HG03139 (cell line): ENCODE measurements at regions not wholly inside any gene's neighbourhood (a gene's known extent, or its start where the extent isn't known, plus 50 kb on each side); places are given as distances from the start of the nearest gene placed in this dataset.
A peak's percentile ranks its signal among the peaks of the same experiment; 100 is the strongest.
"Not testable (repeated sequence)": the region's sequence is repeated elsewhere in the genome, so short reads cannot be mapped to it uniquely, and the experiment has no call there.

Experiments used
- ATAC-seq: cut with Tn5 transposase; IDR thresholded peaks from one replicate; pipeline ENCODE4 v1.9.1; 2021; ENCODE audit not compliant: unreplicated experiment

DNA sequence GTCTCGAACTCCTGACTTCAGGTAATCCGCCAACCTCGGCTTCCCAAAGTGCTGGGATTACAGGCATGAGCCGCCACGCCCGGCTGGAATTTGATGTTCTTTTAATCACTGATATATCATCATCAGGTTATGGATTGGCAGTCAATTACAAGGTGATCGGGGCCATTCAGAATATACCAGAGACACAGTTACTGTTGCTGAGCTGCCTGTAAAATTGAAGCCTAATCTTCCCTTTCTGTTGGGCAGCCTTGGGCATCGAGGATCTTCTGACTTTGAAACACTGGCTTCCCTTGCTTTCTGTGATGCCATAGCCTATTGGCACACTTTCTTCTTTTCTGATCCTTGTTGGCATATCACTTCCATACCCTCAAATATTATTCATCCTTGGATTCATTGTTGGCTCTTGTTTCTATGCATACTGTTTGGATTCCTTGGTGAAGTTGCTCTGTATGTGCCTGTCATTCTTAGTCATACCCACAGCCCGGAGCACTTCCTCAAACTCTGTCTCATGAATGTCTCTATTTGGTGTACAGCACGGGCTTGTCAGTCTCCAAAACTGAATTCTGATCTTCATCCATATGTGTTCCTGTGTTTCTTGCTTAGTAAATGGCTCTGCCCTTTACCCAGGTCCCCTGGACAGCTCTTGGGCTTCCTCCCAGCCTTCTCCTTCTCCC, 85.6 kb upstream of the CRYM start:
- ATAC-seq, result not testable (repeated sequence)

DNA sequence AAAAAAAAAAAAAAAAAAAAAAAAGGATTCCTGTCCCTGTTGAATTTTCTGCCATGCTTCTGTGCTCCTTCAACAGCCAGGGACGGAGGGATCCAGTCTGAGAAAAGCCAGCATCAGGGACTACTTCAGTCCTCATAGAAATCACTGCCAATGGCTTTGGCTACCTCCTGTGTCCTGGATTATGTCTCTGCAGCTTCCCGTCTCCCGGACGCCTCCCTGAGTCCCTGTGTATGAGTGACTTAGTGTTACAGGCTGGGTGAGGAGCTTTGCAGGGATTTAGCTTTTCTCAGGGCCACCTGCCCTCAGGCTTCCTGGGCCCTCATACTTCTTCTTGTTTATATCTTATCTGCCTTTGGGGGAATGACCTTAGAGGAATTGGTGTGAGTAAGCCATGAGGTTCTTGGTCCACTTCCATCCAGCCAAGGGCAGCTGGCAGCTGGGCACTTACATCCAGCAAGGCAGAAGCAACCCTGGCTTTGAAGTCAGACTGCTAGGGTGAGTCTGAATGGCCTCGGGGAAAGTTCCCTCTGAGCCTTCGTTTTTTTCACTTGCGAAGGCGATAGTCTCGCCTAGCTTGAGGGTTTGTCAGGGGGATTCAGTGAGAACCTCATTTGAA, 83.6 kb upstream of the CRYM start:
- not testable (repeated sequence) for ATAC-seq

DNA sequence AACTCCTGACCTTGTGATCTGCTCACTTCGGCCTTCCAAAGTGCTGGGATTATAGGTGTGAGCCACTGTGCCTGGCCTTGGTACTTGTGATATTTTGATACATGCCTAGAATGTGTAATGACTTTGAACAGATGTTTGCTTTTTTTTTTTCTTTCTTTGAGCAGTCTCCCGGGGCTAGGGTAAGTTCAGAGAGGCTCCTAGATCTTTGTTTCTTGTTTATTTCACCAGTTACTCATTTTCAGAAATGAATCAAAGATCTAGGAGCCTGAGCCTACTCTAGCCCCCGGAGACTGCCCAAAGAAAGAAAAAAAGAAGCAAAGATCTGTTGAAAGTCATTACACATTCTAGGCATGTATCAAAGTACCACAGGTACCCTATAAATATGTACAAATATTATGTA, 83.0 kb upstream of the CRYM start:
- not testable (repeated sequence) for ATAC-seq

DNA sequence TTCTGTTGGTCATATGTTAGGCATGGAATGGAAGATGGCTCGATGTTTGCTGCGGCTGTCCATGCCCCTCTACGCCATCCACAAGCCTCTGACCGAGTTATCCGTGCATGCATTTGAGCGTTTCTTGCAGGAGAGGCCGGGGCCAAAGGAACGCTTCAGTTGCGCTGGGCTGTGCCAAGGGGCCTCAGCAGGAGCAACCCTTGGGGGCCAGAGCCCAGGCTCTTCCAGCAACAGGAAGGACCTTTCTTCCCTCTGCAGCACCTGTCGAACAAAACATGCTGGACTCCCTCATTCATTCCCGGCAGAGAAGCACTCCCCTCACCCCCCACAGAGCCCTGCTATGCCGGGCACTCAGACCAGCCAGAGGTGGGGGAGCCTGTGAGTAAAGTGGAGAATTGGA, 81.4 kb upstream of the CRYM start:
- not testable (repeated sequence) for ATAC-seq

DNA sequence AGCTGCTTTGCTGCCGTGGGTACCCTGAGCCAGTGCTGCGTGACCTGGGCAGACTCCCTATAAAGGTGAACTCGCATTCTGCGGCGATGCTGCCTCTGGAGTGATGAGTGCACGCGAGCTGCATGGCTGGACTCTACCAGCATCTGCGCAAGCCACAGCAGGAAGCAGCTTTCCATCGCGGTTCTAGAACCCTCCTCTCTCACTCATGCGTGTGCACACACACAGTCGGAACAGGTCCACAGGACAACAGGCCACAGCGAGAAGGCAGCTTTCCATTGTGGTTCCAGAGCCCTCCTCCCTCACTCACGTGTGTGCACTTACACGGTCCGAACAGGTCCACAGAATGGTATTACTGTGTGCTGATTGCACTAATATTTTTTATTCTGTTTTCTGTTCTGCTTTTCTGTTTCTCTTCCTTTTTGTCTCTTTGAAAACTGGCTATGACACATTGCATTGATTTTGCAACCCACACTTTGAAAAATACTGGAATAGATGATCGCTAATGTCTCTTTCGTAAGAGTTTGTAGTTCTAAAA, 80.2 kb upstream of the CRYM start:
- peak; percentile 41 for ATAC-seq

DNA sequence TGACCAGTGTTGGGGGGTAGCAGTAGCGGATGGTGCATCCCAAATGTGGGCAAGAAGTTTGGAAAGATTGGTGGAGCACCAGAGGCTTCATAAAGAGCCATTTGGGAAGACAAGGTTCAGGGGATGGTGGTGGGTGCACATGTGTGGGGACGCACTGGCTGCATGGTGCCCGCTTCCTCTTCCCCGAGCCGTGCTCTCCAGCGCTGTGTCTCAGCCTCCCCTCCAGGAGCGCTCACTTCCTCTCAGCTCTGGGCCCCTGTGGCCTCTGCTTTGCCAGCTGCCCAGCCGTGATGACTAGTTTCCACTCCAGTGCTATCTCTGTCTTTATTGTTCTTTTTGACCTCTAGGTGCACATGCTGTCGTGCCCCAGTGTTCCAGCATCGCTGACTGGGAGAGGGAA, 78.2 kb upstream of the CRYM start:
- not testable (repeated sequence) for ATAC-seq

DNA sequence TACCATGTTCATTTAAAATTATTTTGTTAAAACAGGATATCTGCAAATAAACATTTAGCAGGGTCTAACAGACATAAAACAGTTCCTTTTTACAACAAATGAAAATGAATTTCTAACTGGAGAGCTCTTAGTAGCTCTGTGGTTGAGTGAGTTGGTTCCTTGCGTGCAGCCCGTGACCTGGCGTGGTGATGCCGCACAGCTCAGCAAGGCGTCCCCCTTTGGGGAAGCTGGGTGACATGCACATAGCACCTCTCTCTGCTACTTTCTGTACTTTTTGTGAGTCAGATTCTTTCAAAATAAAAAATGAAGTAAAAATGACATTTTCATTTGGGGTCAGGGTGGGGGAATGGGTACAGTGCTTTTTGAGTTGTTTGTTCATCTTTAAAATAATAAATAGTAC, 73.3 kb upstream of the CRYM start:
- ATAC-seq, result not testable (repeated sequence)

DNA sequence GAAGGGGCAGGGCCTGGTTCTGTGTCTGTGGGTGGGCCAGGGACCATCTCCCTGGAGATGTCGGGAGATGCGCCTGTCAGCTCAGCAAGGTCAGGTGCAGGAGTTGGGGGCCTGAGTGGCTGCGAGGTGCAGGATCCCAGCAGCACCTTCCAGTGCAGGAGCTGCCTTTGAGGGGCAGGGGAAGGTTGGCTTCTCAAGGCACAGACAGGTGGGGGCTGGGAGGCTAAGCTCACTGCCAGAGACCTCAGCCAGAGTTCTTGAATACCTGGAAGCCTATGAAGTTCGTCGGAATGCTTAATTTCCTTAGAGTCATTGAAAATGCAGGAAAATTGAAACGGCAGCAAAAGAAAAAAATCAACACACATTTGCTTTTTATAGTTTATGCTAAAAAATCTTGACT, 72.8 kb upstream of the CRYM start:
- ATAC-seq, result not testable (repeated sequence)

DNA sequence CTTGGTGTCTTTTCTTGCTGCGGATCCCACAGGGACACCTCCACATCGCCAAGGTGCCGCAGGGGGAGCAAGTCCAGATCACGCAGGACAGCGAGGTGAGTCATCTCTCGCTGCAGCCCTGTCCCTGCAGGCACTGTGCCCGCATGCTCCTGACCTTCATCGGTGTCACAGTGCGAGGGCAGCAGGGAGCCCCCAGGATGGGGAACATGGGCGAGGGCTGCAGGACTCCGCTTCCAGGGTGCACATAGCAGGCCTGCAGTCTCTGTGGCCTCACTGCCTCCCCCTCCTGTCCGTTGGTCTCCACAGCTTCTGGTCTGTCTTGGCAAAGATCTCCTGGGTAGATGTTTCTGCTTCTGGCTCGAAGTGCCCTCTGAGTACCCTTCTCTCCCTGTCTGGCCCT, 71.2 kb upstream of the CRYM start:
- not testable (repeated sequence) for ATAC-seq

DNA sequence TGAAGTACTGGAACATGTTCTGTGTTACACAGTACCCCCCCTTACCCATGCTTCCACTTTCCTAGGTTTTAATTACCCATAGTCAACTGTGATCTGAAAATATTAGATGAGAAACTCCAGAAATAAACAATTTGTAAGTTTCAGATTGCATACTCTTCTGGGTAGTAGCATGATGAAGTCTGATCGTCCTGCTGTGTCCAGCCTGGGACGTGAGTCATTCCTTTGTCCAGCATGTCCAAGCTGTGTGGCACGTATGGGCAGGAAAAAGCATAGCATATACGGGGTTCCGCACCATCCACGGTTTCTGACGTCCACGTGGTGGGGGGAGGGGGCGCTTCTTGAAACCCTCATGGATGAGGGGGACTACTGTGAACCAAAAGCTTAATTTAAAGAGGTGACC, 70.7 kb upstream of the CRYM start:
- not testable (repeated sequence) for ATAC-seq

DNA sequence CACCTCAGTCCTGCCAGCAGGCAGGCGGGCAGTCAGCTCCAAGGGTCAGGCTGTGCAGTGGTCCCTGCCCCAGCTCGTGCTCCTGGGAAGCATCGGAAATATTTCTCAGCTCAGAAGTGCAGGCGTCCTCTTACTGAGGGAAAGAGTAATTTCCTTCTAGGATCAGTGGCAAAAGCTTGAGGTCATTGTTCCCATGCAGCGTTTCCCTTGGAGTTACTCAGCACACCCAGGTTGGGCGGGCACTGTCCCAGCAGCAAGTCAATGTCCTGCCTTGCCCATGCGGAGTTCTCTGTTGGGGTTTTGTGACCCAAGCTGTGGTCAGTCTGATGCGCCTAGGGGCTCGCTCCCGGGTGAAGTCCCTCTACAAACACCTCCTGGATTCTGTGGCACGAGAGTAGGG, 69.4 kb upstream of the CRYM start:
- not testable (repeated sequence) for ATAC-seq

DNA sequence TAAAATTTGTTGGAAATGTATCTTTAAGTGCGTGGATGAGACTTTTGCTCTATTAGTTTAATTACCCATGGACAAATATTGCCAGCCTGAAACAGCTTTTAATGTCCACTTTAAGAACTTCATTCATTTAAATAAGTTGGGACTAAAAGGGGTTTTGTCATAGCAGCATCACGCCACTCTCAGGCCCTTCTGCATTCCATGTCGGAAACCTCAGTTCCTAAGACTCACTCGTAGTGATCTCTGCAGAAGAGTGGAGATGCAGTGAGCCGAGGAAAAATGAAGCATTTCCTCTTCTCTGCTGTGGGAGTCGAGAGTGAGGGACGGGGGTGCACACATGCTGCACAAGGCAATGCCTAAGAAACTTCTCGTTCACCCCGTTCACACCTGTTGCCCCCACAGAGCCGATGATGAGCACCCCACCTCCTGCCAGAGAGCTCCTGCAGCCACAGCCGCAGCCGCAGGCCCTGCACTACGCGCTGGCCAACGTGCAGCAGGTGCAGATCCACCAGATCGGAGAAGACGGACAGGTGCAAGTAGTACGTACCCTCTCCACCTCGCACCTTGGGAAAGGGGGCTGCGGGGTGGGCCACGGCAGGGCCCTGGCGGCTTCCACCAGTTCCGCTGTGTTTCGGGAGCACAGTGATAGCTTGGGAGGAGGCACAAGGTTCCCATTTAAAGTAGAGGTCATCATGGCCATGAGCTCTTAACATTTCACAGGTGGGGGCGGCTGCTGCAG, 68.8 kb upstream of the CRYM start:
- ATAC-seq, result not testable (repeated sequence)

DNA sequence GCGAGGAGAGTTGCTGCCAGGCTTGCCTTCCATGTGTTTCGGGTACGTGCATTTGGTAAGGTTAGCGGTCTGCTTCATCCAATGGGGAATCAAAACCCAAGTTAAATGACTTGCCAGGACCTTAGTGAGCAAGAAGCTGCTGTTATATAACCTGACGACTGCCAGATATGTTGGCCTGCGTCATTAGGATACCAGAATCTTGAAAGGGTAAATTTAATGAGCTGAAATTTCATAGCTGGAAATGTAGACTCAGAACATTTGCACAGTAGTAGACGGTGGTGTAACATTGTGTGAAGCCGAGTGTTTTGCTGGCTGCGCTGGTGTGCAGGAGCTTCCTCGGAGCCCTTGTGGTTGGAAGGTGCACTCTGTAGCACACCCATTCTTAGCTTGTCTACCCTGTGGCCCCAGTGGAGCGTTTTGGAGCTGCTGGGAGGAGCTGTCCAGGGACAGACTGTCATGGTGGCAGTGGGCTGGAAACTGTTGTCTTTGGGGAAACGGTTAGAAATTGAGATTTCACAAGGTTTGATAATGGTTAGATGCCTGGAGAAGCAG, 66.3 kb upstream of the CRYM start:
- not testable (repeated sequence) for ATAC-seq

DNA sequence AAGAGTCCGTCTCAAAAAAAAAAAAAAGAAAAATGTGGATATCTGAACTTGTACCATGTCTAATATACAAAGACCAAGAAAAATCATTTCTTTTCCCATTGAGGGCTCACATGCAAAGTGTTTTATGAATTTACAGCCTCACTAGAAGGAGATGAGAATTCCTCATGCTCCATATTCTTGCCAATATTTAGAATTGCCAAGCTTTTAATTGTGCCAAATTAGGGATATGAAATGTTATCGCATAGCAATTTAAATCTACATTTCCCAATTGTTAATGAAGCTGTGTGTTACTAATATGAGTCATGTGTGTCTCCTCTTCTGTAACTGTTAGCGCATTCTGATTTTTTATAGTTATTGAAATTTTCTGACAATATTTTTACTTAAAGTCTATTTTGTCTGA, 63.0 kb upstream of the CRYM start:
- ATAC-seq, result no peak

DNA sequence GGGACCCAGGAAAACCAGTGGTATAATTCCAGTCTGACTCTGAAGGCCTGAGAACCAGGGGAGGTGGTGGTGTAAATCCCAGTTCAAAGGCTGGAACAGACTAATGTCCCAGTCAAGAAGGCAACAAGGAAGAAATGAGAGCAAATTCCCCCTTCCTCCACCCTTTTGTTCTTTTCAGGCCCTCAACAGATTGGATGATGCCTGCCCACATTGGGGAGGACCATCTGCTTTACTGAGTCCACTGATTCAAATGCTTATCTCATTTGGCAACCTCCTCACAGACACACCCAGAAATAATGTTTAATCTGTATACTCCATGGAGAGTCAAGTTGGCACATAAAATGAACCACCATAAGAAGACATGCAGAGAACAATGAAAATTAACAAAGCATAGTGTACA, 61.9 kb upstream of the CRYM start:
- no peak for ATAC-seq

DNA sequence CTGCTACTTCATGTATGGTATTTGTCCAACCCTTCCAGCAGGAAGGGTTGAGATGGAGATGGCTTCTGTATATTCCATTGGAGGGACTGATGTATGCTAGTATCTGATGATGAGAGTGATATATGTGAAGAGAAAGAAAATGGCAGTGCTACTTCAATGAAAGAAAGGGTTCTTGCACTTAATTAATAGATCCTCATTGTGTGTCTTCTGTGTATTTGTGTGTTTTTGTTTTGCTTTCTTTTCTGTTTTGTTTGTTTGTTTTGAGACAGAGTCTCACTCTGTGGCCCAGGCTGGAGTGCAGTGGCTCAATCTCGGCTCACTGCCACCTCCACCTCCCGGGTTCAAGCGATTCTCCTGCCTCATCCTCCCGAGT, 61.2 kb upstream of the CRYM start:
- ATAC-seq, result no peak

DNA sequence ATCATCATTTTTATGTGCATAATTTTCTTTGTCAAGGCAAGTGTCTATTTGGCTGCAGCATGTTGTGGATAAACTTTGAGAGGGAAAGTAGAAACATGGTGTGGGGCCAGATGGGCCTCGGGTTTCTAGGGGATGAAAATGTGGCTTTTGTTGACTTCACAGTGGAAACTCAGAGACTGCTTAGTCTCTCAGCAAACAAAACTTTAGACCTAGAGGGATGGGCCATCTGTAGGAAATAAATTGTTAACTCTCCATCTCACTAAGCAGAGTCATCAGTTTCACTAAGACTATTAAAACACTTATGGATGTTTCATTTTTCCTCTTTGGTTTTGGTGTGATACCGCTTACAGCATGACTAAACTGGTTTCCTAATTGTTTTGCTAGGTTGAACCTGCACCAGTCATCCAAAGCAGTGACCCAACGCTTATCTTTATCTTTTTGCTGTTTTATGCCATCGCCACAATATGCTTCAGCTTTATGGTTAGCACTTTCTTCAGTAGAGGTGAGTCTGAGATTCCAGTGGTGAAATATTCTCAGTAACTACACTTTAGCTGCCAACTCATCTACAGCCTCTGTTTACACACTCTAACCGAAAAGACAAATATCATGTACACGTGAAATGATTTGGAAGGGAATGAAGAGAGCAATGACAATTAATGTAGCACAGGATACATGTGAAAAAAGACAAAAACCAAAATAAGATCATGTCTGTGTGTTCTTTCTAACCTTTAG, 60.6 kb upstream of the CRYM start:
- no peak for ATAC-seq

DNA sequence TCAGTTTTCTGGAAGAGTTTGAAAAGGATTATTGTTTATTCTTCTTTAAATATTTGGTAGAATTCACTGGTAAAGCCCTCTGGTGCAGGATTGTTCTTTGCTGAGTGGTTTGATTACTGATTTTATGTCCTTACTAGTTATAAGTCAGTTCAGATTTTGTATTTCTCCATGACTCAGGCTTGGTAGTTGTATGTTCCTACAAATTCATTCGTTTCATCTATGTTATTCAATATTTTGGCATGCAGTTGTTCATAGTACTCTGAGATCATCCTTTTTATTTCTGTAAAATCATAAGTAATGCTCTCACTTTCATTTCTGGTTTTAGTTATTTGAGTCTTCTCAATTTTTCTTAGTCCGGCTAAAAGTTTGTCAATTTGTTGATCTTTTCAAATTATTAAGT, 58.1 kb upstream of the CRYM start:
- ATAC-seq, result no peak

DNA sequence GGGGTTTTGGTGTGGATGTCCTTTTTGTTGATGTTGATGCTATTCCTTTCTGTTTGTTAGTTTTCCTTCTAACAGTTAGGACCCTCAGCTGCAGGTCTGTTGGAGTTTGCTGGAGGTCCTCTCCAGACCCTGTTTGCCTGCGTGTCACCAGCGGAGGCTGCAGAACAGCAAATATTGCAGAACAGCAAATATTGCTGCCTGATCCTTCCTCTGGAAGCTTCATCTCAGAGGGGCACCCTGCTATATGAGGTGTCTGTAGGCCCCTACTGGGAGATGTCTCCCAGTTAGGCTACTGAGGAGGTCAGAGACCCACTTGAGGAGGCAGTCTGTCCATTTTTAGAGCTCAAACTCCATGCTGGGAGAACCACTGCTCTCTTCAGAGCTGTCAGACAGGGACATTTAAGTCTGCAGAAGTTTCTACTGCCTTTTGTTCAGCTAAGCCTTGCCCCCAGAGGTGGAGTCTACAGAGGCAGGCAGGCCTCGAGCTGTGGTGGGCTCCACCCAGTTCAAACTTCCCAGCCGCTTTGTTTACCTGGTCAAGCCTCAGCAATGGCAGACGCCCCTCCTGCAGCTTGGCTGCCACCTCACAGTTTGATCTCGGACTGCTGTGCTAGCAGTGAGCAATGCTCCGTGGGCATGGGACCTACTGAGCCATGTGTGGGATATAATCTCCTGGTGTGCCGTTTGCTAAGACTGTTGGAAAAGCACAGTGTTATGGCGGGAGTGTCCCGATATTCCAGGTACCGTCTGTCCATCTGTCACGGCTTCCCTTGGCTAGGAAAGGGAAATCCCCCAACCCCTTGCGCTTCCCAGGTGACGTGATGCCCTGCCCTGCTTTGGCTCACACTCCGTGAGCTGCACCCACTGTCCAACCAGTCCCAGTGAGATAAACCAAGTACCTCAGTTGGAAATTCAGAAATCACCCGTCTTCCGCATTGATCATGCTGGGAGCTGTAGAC, 56.4 kb upstream of the CRYM start:
- ATAC-seq, result not testable (repeated sequence)

DNA sequence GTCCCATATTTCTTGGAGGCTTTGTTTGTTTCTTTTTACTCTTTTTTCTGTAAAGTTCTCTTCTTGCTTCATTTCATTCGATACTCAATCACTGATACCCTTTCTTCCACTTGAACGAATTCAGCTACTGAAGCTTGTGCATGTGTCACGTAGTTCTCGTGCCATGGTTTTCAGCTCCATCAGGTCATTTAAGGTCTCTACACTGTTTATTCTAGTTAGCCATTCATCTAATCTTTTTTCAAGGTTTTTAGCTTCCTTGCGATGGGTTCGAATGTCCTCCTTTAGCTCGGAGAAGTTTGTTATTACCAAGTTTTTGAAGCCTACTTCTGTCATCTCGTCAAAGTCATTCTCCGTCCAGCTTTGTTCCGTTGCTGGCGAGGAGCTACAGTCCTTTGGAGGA, 55.6 kb upstream of the CRYM start:
- ATAC-seq, result not testable (repeated sequence)
